Cerebellar cortex (tissue), 1 donor: ENCODE measurements at regions not wholly inside any gene's neighbourhood (a gene's known extent, or its start where the extent isn't known, plus 50 kb on each side); places are given as distances from the start of the nearest gene placed in this dataset.
"Not testable (repeated sequence)": the region's sequence is repeated elsewhere in the genome, so short reads cannot be mapped to it uniquely, and the experiment has no call there.

Experiments
- DNase-seq: peaks from one replicate; pipeline ENCODE4 v3.0.0-alpha.2; 2015; ENCODE audit warnings: low spot score

DNA sequence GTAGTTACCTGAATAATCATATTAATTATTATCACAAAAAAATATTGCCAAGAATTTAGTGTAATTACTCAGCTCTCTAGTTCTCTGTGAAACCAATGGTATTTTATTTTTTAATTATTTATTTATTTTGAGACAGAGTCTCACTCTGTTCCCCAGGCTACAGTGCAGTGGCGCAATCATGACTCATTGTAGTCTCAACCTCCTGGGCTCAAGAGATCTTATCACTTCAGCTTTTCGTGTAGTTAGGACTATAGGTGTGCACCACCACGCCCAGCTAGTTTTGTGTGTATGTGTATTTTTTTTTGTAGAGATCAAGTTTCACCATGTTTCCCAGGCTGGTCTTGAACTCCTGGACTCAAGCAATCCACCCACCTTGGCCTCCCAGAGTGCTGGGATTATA lies 440.4 kb upstream of the CDH20 start:
- no peak for DNase-seq

GRCh38 chr18:60893355-60894097 lies 439.7 kb upstream of the CDH20 start:
- DNase-seq, result no peak

DNA sequence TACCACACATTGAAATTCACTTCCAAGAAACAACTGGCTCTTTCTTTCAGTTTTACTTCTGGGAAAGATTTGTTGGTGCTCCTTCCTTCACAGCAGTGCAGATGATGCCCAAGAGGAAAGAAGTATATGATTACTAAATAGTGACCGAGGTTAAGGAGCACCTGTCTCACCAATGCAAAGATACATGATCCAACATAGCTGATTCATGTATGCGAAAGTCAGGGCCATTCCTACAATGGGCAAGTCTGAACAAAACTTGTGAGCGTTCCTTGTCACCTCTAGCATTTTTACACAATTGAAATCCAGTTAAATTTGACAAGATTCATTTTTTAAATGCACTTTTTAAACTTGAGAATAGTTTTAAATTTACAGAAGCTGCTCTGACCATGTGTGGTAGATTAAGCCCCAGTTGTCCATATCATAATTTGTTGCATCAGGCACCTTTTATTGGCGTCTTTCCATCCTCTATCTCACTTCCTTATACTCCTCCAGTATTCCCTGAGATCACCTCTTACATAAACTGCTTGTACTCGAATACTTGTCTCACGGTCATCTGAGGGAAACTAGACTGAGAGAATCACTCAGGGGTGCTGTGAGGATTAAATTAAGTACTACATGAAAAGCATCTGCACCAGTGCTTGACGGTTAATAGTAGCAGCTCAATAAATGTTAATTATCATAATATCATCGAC lies 438.8 kb upstream of the CDH20 start:
- DNase-seq, result no peak

- no peak for DNase-seq
Observed at GRCh38 chr18:60895181-60895580, 438.0 kb upstream of the CDH20 start.

GRCh38 chr18:60898111-60898510 lies 435.1 kb upstream of the CDH20 start:
- no peak for DNase-seq

- DNase-seq, result no peak
Observed at GRCh38 chr18:60905699-60906098, 427.5 kb upstream of the CDH20 start.

- DNase-seq, result no peak
Observed at GRCh38 chr18:60910534-60910933, 422.7 kb upstream of the CDH20 start.

GRCh38 chr18:60911504-60911903 lies 421.7 kb upstream of the CDH20 start:
- DNase-seq, result no peak

- no peak for DNase-seq
Observed at GRCh38 chr18:60915160-60915559, 418.1 kb upstream of the CDH20 start.

DNA sequence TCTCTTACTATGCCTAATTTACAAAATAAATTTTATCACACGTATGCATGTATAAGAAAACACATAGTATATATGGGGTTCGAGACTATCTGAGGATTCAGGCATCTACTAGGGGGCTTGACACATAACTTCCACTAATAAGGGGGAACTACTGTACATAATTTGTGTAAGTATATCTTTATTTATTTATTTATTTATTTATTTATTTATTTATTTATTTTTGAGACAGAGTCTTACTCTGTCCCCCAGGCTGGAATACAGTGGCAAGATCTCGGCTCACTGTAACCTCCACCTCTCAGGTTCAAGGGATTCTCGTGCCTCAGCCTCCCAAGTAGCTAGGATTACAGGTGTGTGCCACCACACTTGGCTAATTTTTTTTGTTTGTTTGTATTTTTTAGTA lies 414.4 kb upstream of the CDH20 start:
- DNase-seq, result not testable (repeated sequence)

DNA sequence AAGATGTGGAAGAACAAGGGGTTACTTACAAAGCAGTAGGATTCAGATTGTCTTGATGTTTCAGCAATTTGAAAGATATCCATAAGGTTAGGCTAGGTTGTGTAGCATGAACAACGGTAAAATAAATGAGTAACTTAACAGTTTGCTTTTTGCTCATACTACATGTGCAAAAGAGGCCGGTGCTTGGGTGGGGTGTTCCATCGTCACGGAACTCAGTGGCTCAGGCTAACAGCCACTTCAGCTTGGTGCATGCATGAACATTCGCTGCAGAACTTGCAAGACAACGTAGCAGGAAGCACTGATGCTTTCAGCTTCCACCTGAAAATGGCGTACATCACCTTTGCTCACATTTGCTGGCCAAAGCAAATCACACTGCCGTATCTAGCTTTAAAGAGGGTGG lies 407.3 kb upstream of the CDH20 start:
- no peak for DNase-seq

DNA sequence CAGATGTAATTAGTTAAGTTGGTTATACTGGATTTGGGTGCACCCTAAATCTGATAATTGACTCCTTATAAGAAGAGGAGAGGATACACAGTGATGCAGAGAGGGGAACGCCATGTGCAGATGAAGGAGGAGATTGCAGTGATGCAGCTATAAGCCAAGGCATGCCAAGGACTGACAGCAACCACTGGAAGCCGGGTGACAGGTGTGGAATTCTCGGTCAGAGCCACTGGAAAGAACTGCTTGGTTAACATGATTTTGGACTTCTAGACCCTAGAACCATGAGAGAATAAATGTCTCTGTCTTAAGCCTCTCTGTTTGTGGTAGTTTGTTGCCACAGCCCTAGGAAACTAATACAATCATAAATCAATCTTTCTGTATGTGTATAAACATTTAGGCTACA lies 403.3 kb upstream of the CDH20 start:
- no peak for DNase-seq

GRCh38 chr18:60935041-60935910 lies 398.0 kb upstream of the CDH20 start:
- no peak for DNase-seq

DNA sequence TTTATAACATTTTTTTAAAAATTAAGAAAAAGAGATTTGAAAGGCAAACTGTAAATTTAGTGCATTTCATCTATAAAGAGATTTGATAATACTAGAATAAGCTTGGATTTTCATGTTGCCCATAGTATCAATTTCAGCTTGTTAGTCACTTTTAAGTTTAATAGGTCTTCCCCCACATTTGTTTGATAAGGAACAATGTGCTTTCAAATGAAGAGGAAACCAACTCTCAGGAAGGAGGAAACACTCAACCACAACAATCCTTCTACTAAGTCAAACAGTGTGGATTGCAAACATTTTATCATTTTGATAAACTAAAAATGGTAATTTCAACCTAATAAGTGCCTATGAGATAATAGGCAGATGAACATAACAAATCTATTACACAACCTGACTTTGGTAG lies 397.1 kb upstream of the CDH20 start:
- no peak for DNase-seq

DNA sequence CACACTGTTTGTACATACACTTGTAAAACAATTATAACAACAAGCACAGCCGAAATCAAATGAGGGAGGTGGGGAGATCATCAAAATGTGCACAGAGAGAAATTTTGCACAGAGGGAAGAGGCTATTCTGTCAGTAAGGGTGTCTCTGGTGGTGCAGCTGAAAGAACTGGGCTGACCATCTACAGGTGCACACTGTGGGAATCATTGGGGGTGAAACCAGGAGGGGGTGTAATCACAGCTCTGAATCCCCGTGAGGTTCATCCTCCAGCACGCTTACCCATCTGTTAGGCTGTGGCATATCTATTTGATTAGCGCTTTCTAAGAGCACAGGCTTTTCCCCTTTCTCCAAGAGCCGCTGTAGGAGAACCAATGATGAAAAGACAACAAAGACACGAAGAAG lies 389.9 kb upstream of the CDH20 start:
- no peak for DNase-seq

- DNase-seq, result no peak
Observed at GRCh38 chr18:60950634-60951033, 382.6 kb upstream of the CDH20 start.

DNA sequence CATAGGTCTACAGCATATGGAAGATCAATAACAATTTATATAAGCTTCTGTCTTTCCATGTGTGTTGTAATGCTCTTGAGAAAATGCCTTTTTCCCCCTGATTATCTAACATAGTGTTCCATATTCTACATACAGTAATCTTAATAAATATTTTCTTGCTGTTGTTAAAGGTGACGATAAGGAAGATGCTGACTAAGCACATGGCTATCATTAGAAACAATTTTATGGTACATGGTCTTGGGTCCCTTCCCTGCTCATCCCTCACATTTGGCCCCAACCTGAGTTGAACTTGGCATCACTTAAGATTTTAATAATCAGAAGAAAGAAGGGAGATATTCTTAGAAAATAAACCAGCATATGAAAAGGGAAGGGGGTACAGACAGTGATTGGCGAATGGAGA lies 382.1 kb upstream of the CDH20 start:
- no peak for DNase-seq

DNA sequence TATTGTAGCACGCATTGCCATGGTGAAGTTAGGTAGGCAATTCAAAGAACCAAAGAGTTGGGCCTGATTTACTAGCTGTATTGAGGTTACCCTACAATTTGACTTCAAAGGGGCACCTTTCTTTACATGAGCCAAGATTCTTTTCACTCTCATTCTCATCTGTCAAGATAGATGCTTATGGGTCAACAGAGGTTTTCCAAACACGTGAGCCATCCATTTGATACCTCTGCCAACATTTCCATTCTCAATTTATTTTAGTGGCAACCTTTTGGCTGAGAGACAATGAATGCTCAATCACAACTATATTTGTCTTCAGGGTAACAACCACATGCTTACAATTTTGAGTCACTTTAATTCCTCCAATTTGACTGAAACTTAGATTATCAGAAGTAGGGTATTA lies 370.6 kb upstream of the CDH20 start:
- DNase-seq, result no peak

GRCh38 chr18:60965856-60966255 lies 367.4 kb upstream of the CDH20 start:
- no peak for DNase-seq

DNA sequence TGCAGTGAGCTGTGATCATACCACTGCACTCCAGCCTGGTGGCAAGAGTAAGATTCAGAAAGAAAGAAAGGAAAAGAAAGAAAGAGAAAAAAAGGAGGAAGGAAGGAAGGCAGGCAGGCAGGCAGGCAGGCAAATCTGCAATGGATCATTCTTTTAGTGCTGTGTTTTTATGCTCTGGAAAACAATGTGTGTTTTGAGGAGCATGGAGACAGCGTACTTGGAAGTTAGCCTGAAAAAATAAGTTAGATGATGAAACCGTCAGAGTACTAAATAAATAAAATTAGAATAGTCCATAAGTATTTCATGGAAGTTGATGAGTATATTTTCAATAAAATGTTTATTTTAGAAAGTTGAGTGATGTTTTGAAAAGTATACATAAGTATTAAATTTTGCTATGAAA lies 366.4 kb upstream of the CDH20 start:
- no peak for DNase-seq

DNA sequence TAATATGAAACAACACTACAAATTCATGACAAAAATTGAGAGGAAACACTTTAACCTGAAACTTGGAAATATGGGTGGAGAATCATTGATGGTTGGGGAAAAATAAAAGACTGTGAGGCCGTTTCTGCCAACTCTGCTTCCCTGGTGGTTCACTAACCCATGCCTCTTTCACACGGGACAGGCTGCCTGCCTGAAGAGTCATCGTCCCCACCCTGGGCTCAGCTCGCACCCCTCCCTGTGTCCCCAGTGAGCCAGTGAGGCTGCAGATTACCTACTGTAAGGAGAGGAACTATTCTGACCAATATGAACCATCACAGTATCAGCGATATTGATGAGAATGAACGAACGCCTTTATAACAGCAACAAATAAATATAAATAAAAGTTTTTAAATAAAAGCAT lies 357.8 kb upstream of the CDH20 start:
- DNase-seq, result no peak

DNA sequence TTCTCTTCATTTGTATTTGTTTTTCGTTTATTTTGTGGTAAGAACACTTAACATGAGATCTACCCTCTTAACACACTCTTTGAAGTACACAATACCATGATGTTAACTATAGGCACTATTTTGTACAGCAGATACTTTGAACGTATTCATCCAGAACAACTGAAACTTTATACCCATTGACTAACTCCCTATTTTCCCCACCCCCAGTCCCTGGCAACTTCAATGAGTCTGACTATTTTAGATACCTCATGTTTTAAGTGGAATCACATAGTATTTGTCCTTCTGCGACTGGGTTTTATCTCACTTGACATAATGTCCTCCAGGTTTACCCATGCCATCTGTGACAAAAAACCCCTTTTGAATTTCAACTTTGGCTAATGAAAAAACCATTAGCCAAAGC lies 356.3 kb upstream of the CDH20 start:
- DNase-seq, result no peak

DNA sequence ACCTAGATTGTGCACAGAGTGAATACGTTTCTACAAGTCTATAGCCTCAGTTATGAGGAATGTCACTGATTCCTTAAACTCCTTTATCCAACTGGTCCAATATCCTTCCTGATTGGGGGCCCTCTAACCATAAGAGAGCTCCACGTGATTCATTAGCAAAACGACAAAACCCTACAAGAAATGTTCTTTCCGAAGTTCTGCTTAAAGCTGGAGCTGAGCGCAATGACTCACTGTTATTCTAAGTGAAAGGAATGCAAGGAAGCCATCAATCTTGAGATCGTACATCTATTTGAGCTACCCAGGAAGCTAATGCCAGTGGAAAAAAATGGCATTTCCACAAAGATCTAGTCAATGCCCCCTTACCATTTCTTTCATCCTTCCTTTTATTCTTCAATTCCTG lies 354.9 kb upstream of the CDH20 start:
- no peak for DNase-seq
